Naive thymus-derived CD4-positive, alpha-beta T cell (primary cell): ENCODE measurements at regions not wholly inside any gene's neighbourhood (a gene's known extent, or its start where the extent isn't known, plus 50 kb on each side); places are given as distances from the start of the nearest gene placed in this dataset.

Source experiments
- ATAC-seq: fragments of 150-1000 bp; cut with Tn5 transposase; 2 replicates; pipeline ENCODE4 v1.10.0; 2021; ENCODE audit warnings: mild to moderate bottlenecking, moderate library complexity
- CTCF ChIA-PET: fragments of 350-600 bp; sonication (Branson Sonifier 250); formaldehyde crosslinking; loops from one replicate; lab custom pipeline; 2021; ENCODE audit warnings: antibody characterized with exemption; lab: Charles Lee
- POLR2A ChIA-PET: fragments of 350-600 bp; sonication (Branson Sonifier 250); formaldehyde crosslinking; loops from one replicate; lab custom pipeline; 2021; ENCODE audit warnings: antibody characterized with exemption, inconsistent platforms; lab: Charles Lee
- DNase-seq, 9 donors: peaks; one replicate each; pipeline versions ENCODE4 v3.0.0 to v3.0.0-alpha.2; 2020 to 2022; ENCODE audit warnings: mixed read lengths in 1 of 9
- H3K27ac ChIP-seq: one replicate; pipeline ENCODE4 v1.7.0; 2013; ENCODE audit warnings: mild to moderate bottlenecking, low read depth, low read length, moderate library complexity
- H3K27me3 ChIP-seq, 2 donors: one replicate each; pipeline ENCODE4 v1.7.0; 2013; ENCODE audit warnings: low read length in 2 of 2, mild to moderate bottlenecking in 2 of 2, moderate library complexity in 2 of 2; ENCODE audit not compliant: control insufficient read depth in 2 of 2, insufficient read depth in 2 of 2
- H3K36me3 ChIP-seq, 3 experiments: 1 replicate in 2 of 3; 2 replicates in 1 of 3; pipeline ENCODE4 v1.7.0; 2013; ENCODE audit warnings: low read length in 3 of 3, mild to moderate bottlenecking in 3 of 3, moderate library complexity in 1 of 3; ENCODE audit not compliant: insufficient read depth in 3 of 3, control insufficient read depth in 2 of 3
- H3K4me1 ChIP-seq, 2 donors: one replicate each; pipeline ENCODE4 v1.7.0; 2013; ENCODE audit warnings: low read length in 2 of 2, mild to moderate bottlenecking in 2 of 2, moderate library complexity in 1 of 2; ENCODE audit not compliant: control insufficient read depth in 2 of 2, insufficient read depth in 2 of 2
- H3K4me3 ChIP-seq: 2 replicates; pipeline ENCODE4 v1.7.0; 2013; ENCODE audit warnings: mild to moderate bottlenecking, low read length
- H3K9me3 ChIP-seq, 3 experiments: 1 replicate in 2 of 3; 2 replicates in 1 of 3; pipeline ENCODE4 v1.7.0; 2013; ENCODE audit warnings: low read length in 3 of 3; ENCODE audit not compliant: control insufficient read depth in 2 of 3
- H3K27ac Mint-ChIP-seq, 9 donors: one replicate each; pipeline ENCODE4 v1.8.0; 2020 to 2022; ENCODE audit warnings: mixed read lengths in 9 of 9, mild to moderate bottlenecking in 8 of 9, moderate library complexity in 5 of 9, inconsistent platforms in 2 of 9
- H3K27me3 Mint-ChIP-seq, 5 donors: one replicate each; pipeline ENCODE4 v1.8.0; 2021 to 2022; ENCODE audit warnings: mixed read lengths in 5 of 5, mild to moderate bottlenecking in 1 of 5
- H3K36me3 Mint-ChIP-seq, 5 donors: one replicate each; pipeline ENCODE4 v1.8.0; 2020 to 2022; ENCODE audit warnings: mixed read lengths in 5 of 5, mild to moderate bottlenecking in 3 of 5, inconsistent platforms in 1 of 5
- H3K4me1 Mint-ChIP-seq, 7 donors: one replicate each; pipeline ENCODE4 v1.8.0; 2020 to 2022; ENCODE audit warnings: mixed read lengths in 7 of 7, mild to moderate bottlenecking in 3 of 7, inconsistent platforms in 1 of 7
- H3K4me3 Mint-ChIP-seq, 10 donors: one replicate each; pipeline ENCODE4 v1.8.0; 2020 to 2022; ENCODE audit warnings: mild to moderate bottlenecking in 10 of 10, mixed read lengths in 10 of 10, moderate library complexity in 6 of 10, inconsistent platforms in 2 of 10
- H3K9me3 Mint-ChIP-seq, 11 donors: one replicate each; pipeline ENCODE4 v1.8.0; 2020 to 2022; ENCODE audit warnings: mixed read lengths in 11 of 11, mild to moderate bottlenecking in 4 of 11, inconsistent platforms in 1 of 11, moderate library complexity in 1 of 11
- intact Hi-C, 2 donors: fragments of 100-400 bp; cut with micrococcal nuclease; formaldehyde crosslinking; loops; one replicate each; pipeline ENCODE4 v1.15.1; 2023

GRCh38 chr2:52405980-52406379 lies 1361.6 kb upstream of the CHAC2 start:
- no peaks in the 10 kb centered on the region for H3K4me1 Mint-ChIP-seq
- intact Hi-C loops: no loop called here
- no peaks in the 10 kb centered on the region for H3K27me3 Mint-ChIP-seq
- ChIA-PET POLR2A (no interaction called here), CTCF (no interaction called here)
- H3K4me3 Mint-ChIP-seq: no peak overlapping the region
- Histone ChIP-seq H3K27ac (no peak overlapping the region), H3K36me3 (no peaks in the 10 kb centered on the region), H3K4me3 (peak overlapping the region; percentile 11), H3K9me3 (no peaks in the 10 kb centered on the region), H3K4me1 (no peaks in the 10 kb centered on the region), H3K27me3 (no peaks in the 10 kb centered on the region)
- H3K36me3 Mint-ChIP-seq: no peaks in the 10 kb centered on the region
- H3K9me3 Mint-ChIP-seq: peaks cover 0 to 7% (median 3%) of the 10 kb centered on the region in 11 donors
- ATAC-seq (no peak), DNase-seq (no peak)
- no peak overlapping the region for H3K27ac Mint-ChIP-seq

GRCh38 chr2:52404866-52405265 lies 1362.7 kb upstream of the CHAC2 start:
- H3K36me3 Mint-ChIP-seq: peaks cover 0 to 3% (median 0%) of the 10 kb centered on the region in 5 donors
- POLR2A ChIA-PET: no interaction called here

GRCh38 chr2:52404046-52404445 lies 1363.6 kb upstream of the CHAC2 start:
- Histone ChIP-seq H3K36me3 (no peaks in the 10 kb centered on the region), H3K4me3 (no peak overlapping the region), H3K9me3 (no peaks in the 10 kb centered on the region), H3K27ac (no peak overlapping the region), H3K27me3 (no peaks in the 10 kb centered on the region), H3K4me1 (no peaks in the 10 kb centered on the region)
- DNase-seq (no peak), ATAC-seq (no peak)
- H3K27ac Mint-ChIP-seq: no peak overlapping the region
- H3K4me3 Mint-ChIP-seq: no peak overlapping the region
- ChIA-PET CTCF (no interaction called here), POLR2A (no interaction called here)
- H3K9me3 Mint-ChIP-seq: peaks cover 0 to 8% (median 4%) of the 10 kb centered on the region in 11 donors
- H3K4me1 Mint-ChIP-seq: no peaks in the 10 kb centered on the region
- H3K27me3 Mint-ChIP-seq: no peaks in the 10 kb centered on the region
- intact Hi-C loops: no loop called here
- H3K36me3 Mint-ChIP-seq: peaks cover 0 to 3% (median 0%) of the 10 kb centered on the region in 5 donors

More at GRCh38 chr2:52404866-52405265, 1362.7 kb upstream of the CHAC2 start:
- H3K4me1 Mint-ChIP-seq: no peaks in the 10 kb centered on the region
- CTCF ChIA-PET: no interaction called here
- no peak overlapping the region for H3K27ac Mint-ChIP-seq
- intact Hi-C loops: no loop called here
- no peak overlapping the region for H3K4me3 Mint-ChIP-seq
- no peaks in the 10 kb centered on the region for H3K27me3 Mint-ChIP-seq
- no peak overlapping the region for H3K27ac ChIP-seq
- no peaks in the 10 kb centered on the region for H3K9me3 ChIP-seq
- H3K27me3 ChIP-seq: no peaks in the 10 kb centered on the region
- no peak for ATAC-seq
- H3K9me3 Mint-ChIP-seq: peaks cover 0 to 8% (median 4%) of the 10 kb centered on the region in 11 donors
- H3K4me1 ChIP-seq: no peaks in the 10 kb centered on the region
- H3K36me3 ChIP-seq: no peaks in the 10 kb centered on the region
- no peak for DNase-seq
- no peak overlapping the region for H3K4me3 ChIP-seq

GRCh38 chr2:52402128-52402527 lies 1365.5 kb upstream of the CHAC2 start:
- no peak for ATAC-seq
- POLR2A ChIA-PET: no interaction called here

GRCh38 chr2:52396836-52397235 lies 1364.9 kb upstream of the NRXN1 start:
- no peaks in the 10 kb centered on the region for H3K36me3 ChIP-seq
- H3K27ac Mint-ChIP-seq: no peak overlapping the region
- H3K4me3 Mint-ChIP-seq: no peak overlapping the region
- H3K36me3 Mint-ChIP-seq: peaks cover 0 to 3% (median 0%) of the 10 kb centered on the region in 5 donors
- peaks cover 0 to 12% (median 3%) of the 10 kb centered on the region in 11 donors for H3K9me3 Mint-ChIP-seq
- intact Hi-C loops: no loop called here
- H3K4me1 Mint-ChIP-seq: no peaks in the 10 kb centered on the region
- ATAC-seq (no peak), DNase-seq (no peak)
- peaks cover 0 to 4% (median 0%) of the 10 kb centered on the region in 5 donors for H3K27me3 Mint-ChIP-seq
- H3K27me3 ChIP-seq: no peaks in the 10 kb centered on the region
- POLR2A ChIA-PET: no interaction called here
- no peak overlapping the region for H3K27ac ChIP-seq
- CTCF ChIA-PET: no interaction called here
- no peaks in the 10 kb centered on the region for H3K4me1 ChIP-seq
- H3K9me3 ChIP-seq: no peaks in the 10 kb centered on the region
- no peak overlapping the region for H3K4me3 ChIP-seq

More at GRCh38 chr2:52402128-52402527, 1365.5 kb upstream of the CHAC2 start:
- Histone ChIP-seq H3K4me1 (no peaks in the 10 kb centered on the region), H3K27ac (no peak overlapping the region), H3K4me3 (no peak overlapping the region), H3K27me3 (no peaks in the 10 kb centered on the region), H3K36me3 (no peaks in the 10 kb centered on the region), H3K9me3 (no peaks in the 10 kb centered on the region)
- H3K9me3 Mint-ChIP-seq: peaks cover 0 to 11% (median 4%) of the 10 kb centered on the region in 11 donors
- CTCF ChIA-PET: interaction anchor here (0.6 kb wide), 1 partner anchor 110 kb away, joined by 4 read pairs; no protein-coding TSS in a partner anchor
- H3K36me3 Mint-ChIP-seq: peaks cover 0 to 3% (median 0%) of the 10 kb centered on the region in 5 donors
- H3K4me1 Mint-ChIP-seq: no peaks in the 10 kb centered on the region
- DNase-seq: no peak
- H3K4me3 Mint-ChIP-seq: no peak overlapping the region
- no peak overlapping the region for H3K27ac Mint-ChIP-seq
- intact Hi-C loops: no loop called here
- H3K27me3 Mint-ChIP-seq: no peaks in the 10 kb centered on the region

- Mint-ChIP-seq H3K9me3 (peaks cover 0 to 12% (median 3%) of the 10 kb centered on the region in 11 donors), H3K27me3 (peaks cover 0 to 4% (median 0%) of the 10 kb centered on the region in 5 donors), H3K4me1 (no peaks in the 10 kb centered on the region), H3K27ac (no peak overlapping the region), H3K36me3 (peaks cover 0 to 3% (median 0%) of the 10 kb centered on the region in 5 donors), H3K4me3 (no peak overlapping the region)
- intact Hi-C loops: no loop called here
- Histone ChIP-seq H3K27me3 (no peaks in the 10 kb centered on the region), H3K36me3 (no peaks in the 10 kb centered on the region), H3K9me3 (no peaks in the 10 kb centered on the region), H3K4me1 (no peaks in the 10 kb centered on the region), H3K4me3 (no peak overlapping the region), H3K27ac (no peak overlapping the region)
- ChIA-PET POLR2A (no interaction called here), CTCF (no interaction called here)
- DNase-seq: no peak
- ATAC-seq: no peak
Measured at GRCh38 chr2:52395912-52396311, 1364.0 kb upstream of the NRXN1 start.

- DNase-seq (no peak), ATAC-seq (no peak)
- intact Hi-C loops: no loop called here
- ChIA-PET CTCF (no interaction called here), POLR2A (no interaction called here)
- Histone ChIP-seq H3K9me3 (no peaks in the 10 kb centered on the region), H3K27ac (no peak overlapping the region), H3K4me1 (no peaks in the 10 kb centered on the region), H3K4me3 (no peak overlapping the region), H3K27me3 (no peaks in the 10 kb centered on the region), H3K36me3 (no peaks in the 10 kb centered on the region)
- peaks cover 0 to 20% (median 2%) of the 10 kb centered on the region in 11 donors for H3K9me3 Mint-ChIP-seq
- no peak overlapping the region for H3K27ac Mint-ChIP-seq
- no peaks in the 10 kb centered on the region for H3K4me1 Mint-ChIP-seq
- H3K27me3 Mint-ChIP-seq: peaks cover 0 to 4% (median 0%) of the 10 kb centered on the region in 5 donors
- no peak overlapping the region for H3K4me3 Mint-ChIP-seq
- no peaks in the 10 kb centered on the region for H3K36me3 Mint-ChIP-seq
Measured at GRCh38 chr2:52391621-52392020, 1359.7 kb upstream of the NRXN1 start.
